GM12874 (cell line): ENCODE measurements at regions not wholly inside any gene's neighbourhood (a gene's known extent, or its start where the extent isn't known, plus 50 kb on each side); places are given as distances from the start of the nearest gene placed in this dataset.

ENCODE experiments used
- TF ChIP-seq, protein P1 (sequence below): IDR thresholded peaks from 2 replicates; pipeline ENCODE4 v1.5.1; 2011; ENCODE audit warnings: low read depth, mild to moderate bottlenecking, control low read depth, low read length, moderate library complexity; ENCODE audit not compliant: insufficient read depth

DNA sequence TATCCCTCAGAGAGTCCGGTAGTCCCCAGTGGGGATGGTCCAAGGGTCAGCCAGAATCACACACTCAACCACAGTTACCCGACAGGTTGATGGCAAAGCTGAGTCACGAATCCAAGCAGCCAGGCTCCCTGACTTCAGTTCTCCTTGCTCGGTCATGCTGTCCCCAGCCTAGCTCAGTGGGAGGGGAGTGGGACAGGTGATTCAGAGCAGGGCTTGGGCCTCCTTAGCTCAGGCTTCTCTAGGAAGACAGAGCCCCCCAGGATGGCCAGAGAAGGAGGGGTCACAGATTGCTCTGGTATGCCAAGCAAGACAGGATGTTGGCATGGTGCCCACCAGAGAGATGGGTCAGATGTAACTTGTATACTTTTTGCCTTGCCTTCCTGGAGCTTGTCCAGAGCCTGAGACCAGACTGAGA is 66.5 kb downstream of the EFNB1 start:
- TF ChIP-seq, protein P1, sequence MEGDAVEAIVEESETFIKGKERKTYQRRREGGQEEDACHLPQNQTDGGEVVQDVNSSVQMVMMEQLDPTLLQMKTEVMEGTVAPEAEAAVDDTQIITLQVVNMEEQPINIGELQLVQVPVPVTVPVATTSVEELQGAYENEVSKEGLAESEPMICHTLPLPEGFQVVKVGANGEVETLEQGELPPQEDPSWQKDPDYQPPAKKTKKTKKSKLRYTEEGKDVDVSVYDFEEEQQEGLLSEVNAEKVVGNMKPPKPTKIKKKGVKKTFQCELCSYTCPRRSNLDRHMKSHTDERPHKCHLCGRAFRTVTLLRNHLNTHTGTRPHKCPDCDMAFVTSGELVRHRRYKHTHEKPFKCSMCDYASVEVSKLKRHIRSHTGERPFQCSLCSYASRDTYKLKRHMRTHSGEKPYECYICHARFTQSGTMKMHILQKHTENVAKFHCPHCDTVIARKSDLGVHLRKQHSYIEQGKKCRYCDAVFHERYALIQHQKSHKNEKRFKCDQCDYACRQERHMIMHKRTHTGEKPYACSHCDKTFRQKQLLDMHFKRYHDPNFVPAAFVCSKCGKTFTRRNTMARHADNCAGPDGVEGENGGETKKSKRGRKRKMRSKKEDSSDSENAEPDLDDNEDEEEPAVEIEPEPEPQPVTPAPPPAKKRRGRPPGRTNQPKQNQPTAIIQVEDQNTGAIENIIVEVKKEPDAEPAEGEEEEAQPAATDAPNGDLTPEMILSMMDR, result no peak

DNA sequence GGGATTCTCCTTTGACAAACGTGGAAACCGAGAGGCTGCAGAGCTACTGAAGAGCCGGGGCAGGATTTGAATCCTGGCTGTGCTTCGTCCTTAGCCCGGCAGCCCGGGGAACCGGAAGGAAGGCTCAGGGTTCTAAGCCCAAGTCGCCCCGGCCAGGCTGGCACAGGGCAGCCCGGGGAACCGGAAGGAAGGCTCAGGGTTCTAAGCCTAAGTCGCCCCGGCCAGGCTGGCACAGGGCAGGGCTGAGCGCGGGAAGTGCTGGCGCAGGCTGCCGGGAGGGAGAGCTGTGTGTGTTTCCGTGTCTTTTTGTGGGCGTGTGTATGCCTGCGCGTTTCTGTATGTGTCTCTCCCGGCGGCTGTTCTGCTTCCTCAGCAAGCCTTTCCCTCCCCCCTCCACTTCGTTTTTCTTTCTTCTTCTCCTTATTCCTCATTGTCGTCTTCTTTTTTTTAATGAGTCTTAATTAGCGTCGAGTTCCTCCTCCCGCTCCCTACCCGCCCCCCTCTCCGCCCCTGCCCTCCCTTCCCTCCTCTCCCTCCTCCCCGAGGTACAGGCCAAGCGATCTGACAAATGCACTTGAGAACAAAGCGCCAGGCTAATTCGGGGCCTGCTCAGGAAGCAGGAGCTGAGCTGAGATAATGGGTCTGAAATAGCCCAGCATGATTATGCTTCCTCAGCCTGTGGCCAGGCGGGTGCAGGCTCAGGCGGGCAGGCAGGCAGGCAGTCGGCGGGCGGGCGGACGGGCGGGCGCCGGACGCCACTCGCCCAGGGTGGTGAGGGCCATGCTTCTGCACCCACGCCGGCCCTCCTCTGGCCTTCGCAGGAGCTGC is 65.9 kb downstream of the EFNB1 start:
- TF ChIP-seq, protein P1, result no peak

DNA sequence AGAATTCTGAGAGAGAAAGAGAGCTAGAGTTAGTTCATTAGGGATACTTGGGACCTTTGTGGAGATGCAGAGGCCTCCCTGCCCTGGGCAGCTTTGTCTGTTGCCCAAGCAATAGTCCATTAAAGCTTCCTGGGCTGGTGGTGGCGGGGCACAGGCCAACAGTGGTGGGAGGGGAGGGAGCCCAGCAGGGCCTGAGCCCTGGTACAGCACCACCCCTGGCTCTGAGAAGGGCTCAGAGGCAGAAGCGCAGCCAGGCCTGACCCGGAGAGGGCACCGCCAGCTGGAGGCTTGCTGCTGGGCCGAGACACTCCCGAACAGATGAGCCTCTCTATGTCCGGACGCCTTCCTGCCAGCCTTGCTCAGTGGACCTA is 65.3 kb downstream of the EFNB1 start:
- TF ChIP-seq, protein P1, result no peak

DNA sequence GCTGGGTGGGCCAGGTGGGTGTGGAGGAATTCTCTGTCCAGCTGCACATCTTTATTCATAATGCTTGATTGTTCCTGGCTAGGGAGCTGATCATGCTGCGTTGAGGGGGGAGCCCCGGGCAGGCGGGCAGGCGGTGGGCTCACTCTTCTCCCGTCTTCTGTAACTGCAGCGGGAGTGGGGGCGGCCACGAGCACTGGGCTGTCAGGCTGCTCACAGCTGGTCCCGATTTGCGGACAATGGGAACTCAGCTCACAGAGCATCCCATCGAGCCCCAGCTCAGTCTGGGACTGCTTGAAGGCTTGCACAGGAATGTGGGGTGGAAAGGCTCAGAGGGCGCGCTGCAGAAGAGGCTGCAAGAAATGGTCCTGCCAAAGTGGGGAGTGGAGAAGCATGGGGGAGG is 63.8 kb downstream of the EFNB1 start:
- TF ChIP-seq, protein P1, result no peak

DNA sequence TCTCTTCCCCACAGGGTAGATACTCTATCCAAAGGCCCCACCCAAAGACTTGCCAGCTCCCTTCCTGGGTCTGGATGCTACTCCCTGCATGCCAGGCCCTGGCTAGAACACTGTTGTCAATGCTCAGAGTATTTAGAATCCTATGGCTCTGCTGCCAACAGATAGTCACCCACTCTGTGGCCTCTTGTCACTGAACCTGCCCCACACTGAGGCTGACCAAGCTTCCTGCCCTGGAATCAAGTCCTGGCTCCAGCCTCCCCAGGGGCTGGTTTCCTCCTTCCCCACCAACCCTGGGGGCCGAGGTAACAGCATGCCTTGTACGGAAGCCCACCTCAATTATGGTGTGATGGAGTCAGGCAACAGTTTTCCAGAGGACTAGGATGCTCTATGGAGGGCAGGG is 63.3 kb downstream of the EFNB1 start:
- TF ChIP-seq, protein P1, result no peak
